Kidney (tissue), 13 donors: ENCODE measurements at regions not wholly inside any gene's neighbourhood (a gene's known extent, or its start where the extent isn't known, plus 50 kb on each side); places are given as distances from the start of the nearest gene placed in this dataset.

Source experiments
- DNase-seq, 5 donors: peaks; one replicate each; pipeline ENCODE4 v3.0.0-alpha.2; 2013 to 2020
- FAIRE-seq: peaks from 2 replicates; lab custom pipeline; 2012; peaks lifted over from hg19 to GRCh38; lab: Jason Lieb, UNC
- H3K27ac ChIP-seq, 2 donors: one replicate each; pipeline ENCODE4 v1.7.0; 2013; ENCODE audit warnings: low read depth in 2 of 2, low read length in 2 of 2, inconsistent platforms in 1 of 2
- H3K27me3 ChIP-seq: one replicate; pipeline ENCODE4 v1.7.1; 2013; ENCODE audit warnings: low read length, inconsistent platforms; ENCODE audit not compliant: control insufficient read depth, insufficient read depth
- H3K36me3 ChIP-seq, 3 donors: one replicate each; pipeline versions ENCODE4 v1.7.0 to v1.7.1; 2013; ENCODE audit warnings: low read length in 3 of 3, control low read depth in 1 of 3, inconsistent platforms in 1 of 3; ENCODE audit not compliant: insufficient read depth in 3 of 3, control insufficient read depth in 2 of 3
- H3K4me1 ChIP-seq, 3 donors: one replicate each; pipeline versions ENCODE4 v1.7.0 to v1.7.1; 2013; ENCODE audit warnings: low read length in 3 of 3, inconsistent platforms in 1 of 3, low read depth in 1 of 3; ENCODE audit not compliant: control insufficient read depth in 2 of 3, insufficient read depth in 2 of 3
- H3K4me3 ChIP-seq, 3 donors: one replicate each; pipeline versions ENCODE4 v1.7.0 to v1.8.1; 2013; ENCODE audit warnings: low read length in 3 of 3, control low read depth in 1 of 3, inconsistent platforms in 1 of 3
- H3K9ac ChIP-seq, 3 donors: one replicate each; pipeline versions ENCODE4 v1.7.0 to v1.7.1; 2013; ENCODE audit warnings: low read length in 3 of 3, control low read depth in 1 of 3, inconsistent platforms in 1 of 3
- H3K9me3 ChIP-seq, 3 donors: one replicate each; pipeline versions ENCODE4 v1.7.0 to v1.7.1; 2013; ENCODE audit warnings: low read length in 3 of 3, control low read depth in 1 of 3, inconsistent platforms in 1 of 3; ENCODE audit not compliant: control insufficient read depth in 2 of 3, insufficient read depth in 1 of 3
- intact Hi-C: fragments of 100-400 bp; cut with DNase I; formaldehyde crosslinking; loops from one replicate; pipeline ENCODE4 v1.11.1; 2022
- TF ChIP-seq, protein P1 (sequence below): IDR thresholded peaks from 3 replicates; pipeline ENCODE4 v1.5.1; 2012; ENCODE audit warnings: mild to moderate bottlenecking, moderate library complexity, borderline replicate concordance; ENCODE audit not compliant: insufficient read depth; ENCODE audit errors: extremely low read depth
- donor health status: control.
- donor health status: control.
- donor health status: control.
- donor health status: control.
- donor health status: control.
- donor health status: DM: yes; HTN: yes; CAD: no.
- donor health status: Normal renal cell carcinoma (clear cell type).

- Histone ChIP-seq H3K4me3 (no peak overlapping the region), H3K27ac (no peak overlapping the region), H3K9me3 (no peaks in the 10 kb centered on the region), H3K27me3 (no peaks in the 10 kb centered on the region), H3K9ac (no peak overlapping the region), H3K4me1 (no peaks in the 10 kb centered on the region), H3K36me3 (no peaks in the 10 kb centered on the region)
- FAIRE-seq: no peak
- TF ChIP-seq, protein P1, sequence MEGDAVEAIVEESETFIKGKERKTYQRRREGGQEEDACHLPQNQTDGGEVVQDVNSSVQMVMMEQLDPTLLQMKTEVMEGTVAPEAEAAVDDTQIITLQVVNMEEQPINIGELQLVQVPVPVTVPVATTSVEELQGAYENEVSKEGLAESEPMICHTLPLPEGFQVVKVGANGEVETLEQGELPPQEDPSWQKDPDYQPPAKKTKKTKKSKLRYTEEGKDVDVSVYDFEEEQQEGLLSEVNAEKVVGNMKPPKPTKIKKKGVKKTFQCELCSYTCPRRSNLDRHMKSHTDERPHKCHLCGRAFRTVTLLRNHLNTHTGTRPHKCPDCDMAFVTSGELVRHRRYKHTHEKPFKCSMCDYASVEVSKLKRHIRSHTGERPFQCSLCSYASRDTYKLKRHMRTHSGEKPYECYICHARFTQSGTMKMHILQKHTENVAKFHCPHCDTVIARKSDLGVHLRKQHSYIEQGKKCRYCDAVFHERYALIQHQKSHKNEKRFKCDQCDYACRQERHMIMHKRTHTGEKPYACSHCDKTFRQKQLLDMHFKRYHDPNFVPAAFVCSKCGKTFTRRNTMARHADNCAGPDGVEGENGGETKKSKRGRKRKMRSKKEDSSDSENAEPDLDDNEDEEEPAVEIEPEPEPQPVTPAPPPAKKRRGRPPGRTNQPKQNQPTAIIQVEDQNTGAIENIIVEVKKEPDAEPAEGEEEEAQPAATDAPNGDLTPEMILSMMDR: no peak
- no peak for DNase-seq
- intact Hi-C loops: no loop called here
These were observed 1047.4 kb upstream of the C9orf72 start for GRCh38 chr9:28620661-28621060.

GRCh38 chr9:28624771-28625170 is 1051.5 kb upstream of the C9orf72 start:
- no peak overlapping the region for H3K27ac ChIP-seq
- no peaks in the 10 kb centered on the region for H3K4me1 ChIP-seq
- TF ChIP-seq, protein P1: no peak
- no peak overlapping the region for H3K9ac ChIP-seq
- no peak for FAIRE-seq
- no peak for DNase-seq
- H3K36me3 ChIP-seq: no peaks in the 10 kb centered on the region
- no peaks in the 10 kb centered on the region for H3K27me3 ChIP-seq
- no peaks in the 10 kb centered on the region for H3K9me3 ChIP-seq
- intact Hi-C loops: no loop called here
- H3K4me3 ChIP-seq: no peak overlapping the region

DNA sequence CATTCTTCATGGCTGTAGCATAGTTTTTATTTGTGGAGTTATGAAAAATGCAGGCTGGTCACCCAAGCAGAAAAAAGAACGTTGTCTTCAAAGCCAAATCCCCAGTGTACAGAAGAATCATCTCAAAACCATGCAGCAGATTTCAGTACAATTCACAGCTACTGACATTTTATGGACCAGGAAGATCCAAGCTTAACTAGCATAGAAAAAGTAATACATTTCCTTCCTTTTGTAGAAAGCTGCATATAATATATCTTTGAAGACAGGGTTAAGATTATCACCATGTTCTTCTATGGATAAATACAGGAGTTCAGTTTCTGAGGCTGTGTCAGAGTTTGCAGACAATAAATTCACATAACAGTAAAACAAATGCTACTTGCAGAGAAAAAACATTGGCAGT is 1054.8 kb upstream of the C9orf72 start:
- FAIRE-seq (no peak), DNase-seq (no peak)
- TF ChIP-seq, protein P1: no peak
- no peaks in the 10 kb centered on the region for H3K36me3 ChIP-seq
- no peaks in the 10 kb centered on the region for H3K9me3 ChIP-seq
- no peak overlapping the region for H3K4me3 ChIP-seq
- no peaks in the 10 kb centered on the region for H3K27me3 ChIP-seq
- H3K9ac ChIP-seq: no peak overlapping the region
- H3K4me1 ChIP-seq: no peaks in the 10 kb centered on the region
- no peak overlapping the region for H3K27ac ChIP-seq
- intact Hi-C loops: no loop called here

- DNase-seq: no peak
- Histone ChIP-seq H3K4me1 (no peaks in the 10 kb centered on the region), H3K27me3 (no peaks in the 10 kb centered on the region), H3K27ac (no peak overlapping the region), H3K36me3 (no peaks in the 10 kb centered on the region), H3K9ac (no peak overlapping the region), H3K9me3 (no peaks in the 10 kb centered on the region), H3K4me3 (no peak overlapping the region)
- TF ChIP-seq, protein P1: no peak
- FAIRE-seq: no peak
- intact Hi-C loops: no loop called here
These were observed 1075.4 kb upstream of the C9orf72 start for GRCh38 chr9:28648723-28649122.
